ENCODE measurements at regions not wholly inside any gene's neighbourhood (a gene's known extent, or its start where the extent isn't known, plus 50 kb on each side); places are given as distances from the start of the nearest gene placed in this dataset.

DNA sequence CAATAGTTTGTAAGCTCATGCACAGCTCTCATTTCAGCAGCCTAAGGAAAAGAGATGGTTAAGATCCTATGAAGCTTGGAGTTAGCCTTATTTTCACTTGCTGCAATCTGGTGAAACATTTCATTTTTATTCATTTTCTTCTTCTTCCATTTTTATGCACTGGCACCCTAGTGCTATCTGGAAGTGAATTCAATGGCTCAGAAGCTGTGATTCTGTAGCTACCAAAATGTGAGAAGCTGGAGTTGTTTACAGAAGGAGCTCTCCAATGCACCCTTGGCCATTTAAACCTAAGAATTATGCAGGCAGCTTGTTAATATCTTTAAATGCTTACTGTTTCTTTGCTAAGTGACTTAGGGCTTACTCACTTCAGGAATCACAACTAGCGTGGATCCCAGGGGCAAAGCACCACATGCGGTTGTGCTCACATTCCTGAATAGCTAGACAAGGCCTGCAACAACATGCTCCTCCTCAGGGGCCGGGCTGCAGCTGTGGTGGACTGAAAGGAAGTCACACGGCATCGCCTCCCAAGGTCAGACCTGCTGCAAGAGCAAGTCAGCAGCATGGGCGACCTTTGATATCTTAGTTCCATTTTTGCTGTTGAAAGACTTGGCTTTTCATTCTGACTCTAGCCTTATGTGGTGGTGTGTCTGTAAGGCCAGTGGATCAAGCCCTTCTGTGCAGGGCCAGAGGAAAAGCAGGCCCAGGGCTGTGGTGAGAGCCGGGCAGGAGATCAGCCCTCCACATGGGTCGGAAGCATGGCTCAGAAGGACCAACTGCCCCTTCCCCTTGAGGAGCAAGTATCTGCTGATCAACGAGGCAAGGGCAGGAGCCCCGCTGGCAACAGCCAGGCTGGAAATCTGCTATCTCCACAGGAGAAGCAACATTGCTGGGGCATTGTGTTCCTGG is 91.9 kb upstream of the MBL2 start:
- Histone ChIP-seq H3K27ac (ENCODE audit: low read length) (no peak overlapping the region), H3K4me3 (ENCODE audit: low read depth in 1 of 2, low read length in 2 of 2) (no peak overlapping the region), H3K9me3 (ENCODE audit: insufficient read depth, low read length, severe bottlenecking) (peaks cover 3% of the 10 kb centered on the region), H3K4me2 (ENCODE audit: insufficient read depth, low read length) (no peak overlapping the region), H2AFZ (ENCODE audit: low read depth, low read length) (no peak overlapping the region), H3K79me2 (ENCODE audit: insufficient read depth, low read length) (no peaks in the 10 kb centered on the region), H3K27me3 (ENCODE audit: insufficient read depth, low read length, poor library complexity) (no peaks in the 10 kb centered on the region), H3K9ac (ENCODE audit: low read depth, low read length) (no peak overlapping the region), H3K36me3 (ENCODE audit: insufficient read depth, low read length) (no peaks in the 10 kb centered on the region), H3K4me1 (ENCODE audit: insufficient read depth, low read length) (no peaks in the 10 kb centered on the region), H4K20me1 (ENCODE audit: insufficient read depth, low read length) (no peaks in the 10 kb centered on the region)
- no peak for TF ChIP-seq EZH2 (IDR thresholded peaks at IDR 0.05; ENCODE audit: borderline replicate concordance, low read depth, low read length, severe bottlenecking)
- TF ChIP-seq, protein P1, sequence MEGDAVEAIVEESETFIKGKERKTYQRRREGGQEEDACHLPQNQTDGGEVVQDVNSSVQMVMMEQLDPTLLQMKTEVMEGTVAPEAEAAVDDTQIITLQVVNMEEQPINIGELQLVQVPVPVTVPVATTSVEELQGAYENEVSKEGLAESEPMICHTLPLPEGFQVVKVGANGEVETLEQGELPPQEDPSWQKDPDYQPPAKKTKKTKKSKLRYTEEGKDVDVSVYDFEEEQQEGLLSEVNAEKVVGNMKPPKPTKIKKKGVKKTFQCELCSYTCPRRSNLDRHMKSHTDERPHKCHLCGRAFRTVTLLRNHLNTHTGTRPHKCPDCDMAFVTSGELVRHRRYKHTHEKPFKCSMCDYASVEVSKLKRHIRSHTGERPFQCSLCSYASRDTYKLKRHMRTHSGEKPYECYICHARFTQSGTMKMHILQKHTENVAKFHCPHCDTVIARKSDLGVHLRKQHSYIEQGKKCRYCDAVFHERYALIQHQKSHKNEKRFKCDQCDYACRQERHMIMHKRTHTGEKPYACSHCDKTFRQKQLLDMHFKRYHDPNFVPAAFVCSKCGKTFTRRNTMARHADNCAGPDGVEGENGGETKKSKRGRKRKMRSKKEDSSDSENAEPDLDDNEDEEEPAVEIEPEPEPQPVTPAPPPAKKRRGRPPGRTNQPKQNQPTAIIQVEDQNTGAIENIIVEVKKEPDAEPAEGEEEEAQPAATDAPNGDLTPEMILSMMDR (IDR thresholded peaks at IDR 0.05; ENCODE audit: borderline replicate concordance, extremely low read depth, low read length, poor library complexity, severe bottlenecking): no peak
- DNase-seq: no peak
- no peak for ATAC-seq (ENCODE audit: insufficient read depth, low read depth)

DNA sequence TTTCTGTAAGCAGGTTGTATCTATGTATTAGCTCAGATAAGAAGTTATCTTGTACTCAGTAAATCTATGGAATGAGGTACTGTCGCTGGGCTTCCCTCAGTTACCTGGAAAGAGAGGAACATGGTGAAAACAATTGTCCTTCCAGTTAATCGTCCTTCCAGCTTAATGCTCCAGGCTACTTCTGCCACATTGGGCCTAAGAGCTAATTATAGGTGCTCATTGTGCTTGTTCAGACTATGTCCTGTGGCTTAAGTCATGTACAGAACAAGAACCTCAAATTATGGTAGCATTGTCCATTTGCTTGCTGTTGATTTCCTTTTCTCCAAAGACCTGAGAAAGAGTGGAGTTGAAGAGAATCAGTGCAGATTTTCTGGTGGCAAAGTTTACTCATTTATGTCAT is 86.1 kb upstream of the MBL2 start:
- Histone ChIP-seq H3K36me3 (ENCODE audit: insufficient read depth, low read length) (no peaks in the 10 kb centered on the region), H3K27ac (ENCODE audit: low read length) (no peak overlapping the region), H3K9ac (ENCODE audit: low read depth, low read length) (no peak overlapping the region), H3K79me2 (ENCODE audit: insufficient read depth, low read length) (no peaks in the 10 kb centered on the region), H3K9me3 (ENCODE audit: insufficient read depth, low read length, severe bottlenecking) (no peaks in the 10 kb centered on the region), H3K4me3 (ENCODE audit: low read depth in 1 of 2, low read length in 2 of 2) (no peak overlapping the region), H3K27me3 (ENCODE audit: insufficient read depth, low read length, poor library complexity) (no peaks in the 10 kb centered on the region), H3K4me1 (ENCODE audit: insufficient read depth, low read length) (no peaks in the 10 kb centered on the region), H4K20me1 (ENCODE audit: insufficient read depth, low read length) (no peaks in the 10 kb centered on the region), H3K4me2 (ENCODE audit: insufficient read depth, low read length) (no peak overlapping the region), H2AFZ (ENCODE audit: low read depth, low read length) (no peak overlapping the region)
- no peak for DNase-seq
- no peak for ATAC-seq (ENCODE audit: insufficient read depth, low read depth)
- no peak for TF ChIP-seq EZH2 (IDR thresholded peaks at IDR 0.05; ENCODE audit: borderline replicate concordance, low read depth, low read length, severe bottlenecking)
- TF ChIP-seq, protein P1 (IDR thresholded peaks at IDR 0.05; ENCODE audit: borderline replicate concordance, extremely low read depth, low read length, poor library complexity, severe bottlenecking): no peak

DNA sequence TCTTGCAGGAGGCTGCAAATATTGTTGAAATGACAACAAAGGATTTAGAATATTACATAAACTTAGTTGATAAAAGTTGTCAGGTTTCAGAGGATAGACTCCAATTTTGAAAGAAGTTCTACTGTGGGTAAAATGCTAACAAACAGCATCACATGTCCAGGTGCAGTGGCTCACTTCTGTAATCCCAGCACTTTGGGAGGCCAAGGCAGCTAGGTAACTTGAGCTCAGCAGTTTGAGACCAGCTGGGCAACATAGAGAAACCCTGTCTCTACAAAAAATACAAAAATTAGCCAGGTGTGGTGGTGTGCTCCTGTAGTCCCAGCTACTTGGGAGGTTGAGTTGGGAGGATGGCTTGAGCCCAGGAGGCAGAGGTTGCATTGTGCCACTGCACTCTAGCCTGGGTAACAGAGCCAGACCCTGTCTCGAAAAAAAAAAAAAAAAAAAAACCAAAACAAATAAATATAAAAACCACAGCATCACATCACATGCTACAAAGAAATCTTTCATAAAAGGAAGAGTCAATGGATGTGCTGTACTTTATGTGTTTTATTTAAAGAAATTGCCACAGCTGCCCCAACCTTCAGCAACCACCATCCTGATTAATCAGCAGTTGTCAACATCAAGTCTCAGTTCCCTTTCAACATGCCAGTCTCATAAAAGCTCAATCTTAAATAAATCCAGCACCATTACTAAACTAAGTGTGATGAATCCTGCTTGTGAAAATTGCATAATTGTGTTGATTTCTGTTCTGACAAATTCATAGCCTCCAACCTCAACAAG is 83.2 kb upstream of the MBL2 start:
- H3K79me2 ChIP-seq (ENCODE audit: insufficient read depth, low read length): no peaks in the 10 kb centered on the region
- no peaks in the 10 kb centered on the region for H3K27me3 ChIP-seq (ENCODE audit: insufficient read depth, low read length, poor library complexity)
- H3K36me3 ChIP-seq (ENCODE audit: insufficient read depth, low read length): no peaks in the 10 kb centered on the region
- H4K20me1 ChIP-seq (ENCODE audit: insufficient read depth, low read length): no peaks in the 10 kb centered on the region
- H2AFZ ChIP-seq (ENCODE audit: low read depth, low read length): no peak overlapping the region
- no peak overlapping the region for H3K9ac ChIP-seq (ENCODE audit: low read depth, low read length)
- no peak overlapping the region for H3K4me3 ChIP-seq (ENCODE audit: low read depth in 1 of 2, low read length in 2 of 2)
- no peak for ATAC-seq (ENCODE audit: insufficient read depth, low read depth)
- H3K4me2 ChIP-seq (ENCODE audit: insufficient read depth, low read length): no peak overlapping the region
- no peaks in the 10 kb centered on the region for H3K9me3 ChIP-seq (ENCODE audit: insufficient read depth, low read length, severe bottlenecking)
- no peak overlapping the region for H3K27ac ChIP-seq (ENCODE audit: low read length)
- TF ChIP-seq, protein P1 (IDR thresholded peaks at IDR 0.05; ENCODE audit: borderline replicate concordance, extremely low read depth, low read length, poor library complexity, severe bottlenecking): no peak
- TF ChIP-seq EZH2 (IDR thresholded peaks at IDR 0.05; ENCODE audit: borderline replicate concordance, low read depth, low read length, severe bottlenecking): no peak
- no peak for DNase-seq
- no peaks in the 10 kb centered on the region for H3K4me1 ChIP-seq (ENCODE audit: insufficient read depth, low read length)
